HEK293T (cell line): ENCODE measurements at regions not wholly inside any gene's neighbourhood (a gene's known extent, or its start where the extent isn't known, plus 50 kb on each side); places are given as distances from the start of the nearest gene placed in this dataset.
A peak's percentile ranks its signal among the peaks of the same experiment; 100 is the strongest.
"Not testable (repeated sequence)": the region's sequence is repeated elsewhere in the genome, so short reads cannot be mapped to it uniquely, and the experiment has no call there.

Experiments used
- CTCF ChIA-PET: fragments of 350-600 bp; formaldehyde crosslinking; extraction: SDS; loops from one replicate; lab custom pipeline; 2021; ENCODE audit warnings: antibody characterized with exemption, inconsistent platforms; lab: Yijun Ruan, JAX
- POLR2A ChIA-PET: fragments of 350-600 bp; formaldehyde crosslinking; extraction: SDS; loops from one replicate; lab custom pipeline; 2020; ENCODE audit warnings: antibody characterized with exemption, inconsistent platforms; lab: Yijun Ruan, JAX
- DNase-seq: peaks from one replicate; pipeline ENCODE4 v3.0.0; 2012; ENCODE audit warnings: mixed read lengths; ENCODE audit errors: extremely low spot score
- ARNT ChIP-seq: fragments of 450-650 bp; IDR thresholded peaks from 2 replicates; pipeline ENCODE4 v1.6.1; 2017; ENCODE audit warnings: mild to moderate bottlenecking
- BHLHE40 ChIP-seq: fragments of 450-650 bp; IDR thresholded peaks from 2 replicates; pipeline ENCODE4 v1.6.1; 2016; ENCODE audit warnings: mild to moderate bottlenecking, moderate library complexity, borderline replicate concordance
- CTBP1 ChIP-seq: fragments of 450-650 bp; IDR thresholded peaks from 2 replicates; pipeline ENCODE4 v1.6.1; 2016; ENCODE audit warnings: borderline replicate concordance
- ELF4 ChIP-seq: fragments of 450-650 bp; IDR thresholded peaks from 2 replicates; pipeline ENCODE4 v1.6.1; 2017; ENCODE audit warnings: antibody characterized with exemption
- FOXA1 ChIP-seq: fragments of 450-650 bp; IDR thresholded peaks from 2 replicates; pipeline ENCODE4 v1.6.1; 2016; ENCODE audit warnings: mild to moderate bottlenecking
- FOXK2 ChIP-seq: fragments of 450-650 bp; IDR thresholded peaks from 2 replicates; pipeline ENCODE4 v1.6.1; 2016; ENCODE audit warnings: mild to moderate bottlenecking
- FOXM1 ChIP-seq: fragments of 450-650 bp; IDR thresholded peaks from 2 replicates; pipeline ENCODE4 v1.6.1; 2017; ENCODE audit warnings: mild to moderate bottlenecking, borderline replicate concordance
- HDGF ChIP-seq: fragments of 450-650 bp; IDR thresholded peaks from 2 replicates; pipeline ENCODE4 v1.6.1; 2017; ENCODE audit warnings: antibody characterized with exemption, borderline replicate concordance
- L3MBTL2 ChIP-seq: fragments of 450-650 bp; conservative IDR thresholded peaks from 2 replicates; pipeline ENCODE4 v1.6.1; 2016; ENCODE audit warnings: mild to moderate bottlenecking
- LEF1 ChIP-seq: fragments of 450-650 bp; IDR thresholded peaks from 2 replicates; pipeline ENCODE4 v1.6.1; 2017; ENCODE audit warnings: mild to moderate bottlenecking, borderline replicate concordance
- NFRKB ChIP-seq: fragments of 450-650 bp; IDR thresholded peaks from 2 replicates; pipeline ENCODE4 v1.6.1; 2016; ENCODE audit warnings: mild to moderate bottlenecking, moderate library complexity
- PKNOX1 ChIP-seq: fragments of 450-650 bp; IDR thresholded peaks from 2 replicates; pipeline ENCODE4 v1.6.1; 2016
- SP1 ChIP-seq: fragments of 450-650 bp; IDR thresholded peaks from 2 replicates; pipeline ENCODE4 v1.6.1; 2017
- SUZ12 ChIP-seq: fragments of 450-650 bp; IDR thresholded peaks from 2 replicates; pipeline ENCODE4 v1.6.1; 2016; ENCODE audit warnings: mild to moderate bottlenecking
- TARDBP ChIP-seq: fragments of 450-650 bp; IDR thresholded peaks from 2 replicates; pipeline ENCODE4 v1.6.1; 2016
- ZNF384 ChIP-seq: fragments of 450-650 bp; IDR thresholded peaks from 2 replicates; pipeline ENCODE4 v1.6.1; 2016

GRCh38 chr5:125249400-125249799 is 503.0 kb upstream of the ZNF608 start:
- POLR2A ChIA-PET = no interaction called here
- TF ChIP-seq CTBP1 (no peak), ARNT (no peak), FOXA1 (no peak), NFRKB (no peak), ZNF384 (no peak), ELF4 (no peak), PKNOX1 (no peak), SUZ12 (no peak), SP1 (no peak), LEF1 (no peak), FOXK2 (no peak), L3MBTL2 (no peak), FOXM1 (no peak), BHLHE40 (no peak), TARDBP (no peak), HDGF (no peak)
- CTCF ChIA-PET = interaction anchor here (0.7 kb wide), 1 partner anchor 20 kb away, joined by 5 read pairs; no protein-coding TSS in a partner anchor

GRCh38 chr5:125251703-125252102 is 505.3 kb upstream of the ZNF608 start:
- ChIA-PET CTCF (no interaction called here), POLR2A (no interaction called here)
- TF ChIP-seq L3MBTL2 (no peak), ARNT (no peak), FOXM1 (no peak), TARDBP (no peak), SUZ12 (no peak), SP1 (no peak), CTBP1 (no peak), ELF4 (no peak), NFRKB (no peak), FOXA1 (no peak), ZNF384 (no peak), LEF1 (no peak), BHLHE40 (no peak), FOXK2 (no peak), HDGF (no peak)
- no peak for DNase-seq

More at GRCh38 chr5:125249400-125249799, 503.0 kb upstream of the ZNF608 start:
- no peak for DNase-seq

- DNase-seq, POLR2A ChIA-PET, CTCF ChIA-PET: not testable (repeated sequence)
Measured at GRCh38 chr5:125253634-125254033, 507.2 kb upstream of the ZNF608 start.

GRCh38 chr5:125254267-125254666 is 507.8 kb upstream of the ZNF608 start:
- no peak for DNase-seq
- TF ChIP-seq HDGF (no peak), FOXK2 (no peak), ARNT (no peak)
- ChIA-PET POLR2A (no interaction called here), CTCF (no interaction called here)

DNA sequence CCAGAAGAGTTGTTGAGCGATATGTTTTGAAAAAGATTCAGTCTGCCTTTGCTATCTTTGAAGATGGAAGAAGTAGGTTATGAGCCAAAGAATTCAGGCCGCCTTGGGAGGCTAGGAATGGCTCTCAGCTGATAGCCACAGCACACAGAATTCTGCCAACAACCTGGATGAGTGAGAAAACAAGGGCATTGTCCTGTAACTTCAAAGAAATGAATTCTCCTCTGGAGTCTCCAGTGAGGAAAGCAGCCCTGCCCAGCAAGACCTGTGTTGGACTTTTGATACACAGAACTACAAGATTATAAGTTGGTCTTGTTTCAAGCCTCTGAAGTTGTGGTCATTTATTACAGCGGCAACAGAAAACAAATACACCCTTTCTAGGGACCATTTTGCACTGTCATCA is 509.9 kb upstream of the ZNF608 start:
- CTCF ChIA-PET = no interaction called here
- POLR2A ChIA-PET = no interaction called here
- TF ChIP-seq HDGF (no peak), L3MBTL2 (no peak), FOXA1 (no peak), BHLHE40 (no peak), FOXK2 (no peak), SUZ12 (no peak), ELF4 (no peak), CTBP1 (no peak), ARNT (no peak), LEF1 (no peak), PKNOX1 (no peak)
- DNase-seq = no peak

- no peak for TF ChIP-seq NFRKB
- TF ChIP-seq CTBP1 = no peak
- no peak for TF ChIP-seq ELF4
- no peak for TF ChIP-seq HDGF
- peak; percentile 61 for TF ChIP-seq PKNOX1
- DNase-seq = peak; percentile 32
- CTCF ChIA-PET = interaction anchor here (0.6 to 1.3 kb wide), 4 partner anchors 19 to 429 kb away, joined by 3 to 7 read pairs (median 4); no protein-coding TSS in a partner anchor
- POLR2A ChIA-PET = interaction anchor here (1.2 kb wide), 2 partner anchors 18 to 69 kb away, joined by 3 to 5 read pairs; no protein-coding TSS in a partner anchor
Measured at GRCh38 chr5:125257057-125257972, 510.9 kb upstream of the ZNF608 start.
